GM18526 (cell line): ENCODE measurements at regions not wholly inside any gene's neighbourhood (a gene's known extent, or its start where the extent isn't known, plus 50 kb on each side); places are given as distances from the start of the nearest gene placed in this dataset.

Experiments used
- POLR2A ChIP-seq: IDR thresholded peaks from 3 replicates; pipeline ENCODE4 v1.6.1; 2011; ENCODE audit not compliant: insufficient read length; ENCODE audit errors: extremely low read depth

DNA sequence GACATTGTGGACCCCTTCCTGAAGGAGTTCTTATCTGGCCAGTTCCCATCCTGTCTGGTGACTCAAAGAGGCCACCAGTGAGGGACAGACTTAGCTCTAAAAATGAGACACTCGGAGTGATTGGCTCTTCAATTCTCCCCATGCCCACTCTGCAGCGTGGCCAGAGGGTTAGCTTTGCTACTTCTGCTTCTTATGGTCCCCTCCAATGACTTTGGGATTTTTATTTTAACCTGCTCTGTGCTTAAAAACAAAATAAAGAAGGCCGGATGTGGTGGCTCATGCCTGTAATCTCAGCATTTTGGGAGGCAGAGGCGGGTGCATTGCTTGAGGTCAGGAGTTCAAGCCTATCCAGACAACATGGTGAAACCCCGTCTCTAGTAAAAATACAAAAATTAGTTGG lies 573.0 kb upstream of the AUTS2 start:
- no peak for TF ChIP-seq POLR2A

DNA sequence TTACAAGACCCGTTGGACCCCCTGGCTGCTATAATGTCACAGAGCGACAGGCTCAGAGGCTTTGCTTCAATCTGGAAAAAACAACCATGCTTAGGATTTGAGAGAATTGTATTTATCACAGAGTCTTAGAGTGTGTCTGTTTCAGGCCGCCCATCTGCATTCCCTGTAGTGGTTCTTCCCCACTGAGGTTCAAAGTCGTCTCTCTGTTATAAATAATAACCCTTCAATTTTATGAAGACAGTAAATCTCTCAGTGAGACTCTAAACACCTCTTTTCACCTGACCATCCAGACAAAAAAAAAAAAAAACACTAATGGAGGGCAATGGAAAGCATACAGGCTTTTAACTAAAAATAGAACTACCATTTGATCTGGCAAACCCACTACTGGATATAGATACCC lies 565.4 kb upstream of the AUTS2 start:
- TF ChIP-seq POLR2A, result no peak

GRCh38 chr7:69035826-69036225 lies 562.4 kb upstream of the AUTS2 start:
- no peak for TF ChIP-seq POLR2A

DNA sequence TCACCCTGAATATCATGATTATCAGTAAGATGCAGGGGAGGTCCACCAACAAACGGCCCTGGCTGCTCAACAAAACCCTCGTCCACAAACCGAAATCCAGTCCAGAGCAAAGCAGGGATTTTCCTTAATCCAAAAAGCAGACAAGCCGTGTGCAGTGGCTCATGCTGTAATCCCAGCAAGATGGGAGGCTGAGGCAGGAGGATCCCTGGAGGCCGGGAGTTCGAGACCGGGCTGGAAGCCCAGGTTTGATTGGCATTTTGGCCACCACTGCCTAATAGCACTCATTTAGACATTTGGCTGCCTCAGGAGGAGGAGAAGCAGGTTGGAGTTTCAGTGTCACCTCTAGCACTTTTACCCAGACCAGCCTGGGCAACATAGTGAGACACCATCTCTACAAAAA lies 562.0 kb upstream of the AUTS2 start:
- no peak for TF ChIP-seq POLR2A

GRCh38 chr7:69038915-69039314 lies 559.4 kb upstream of the AUTS2 start:
- TF ChIP-seq POLR2A, result no peak

GRCh38 chr7:69042138-69042537 lies 556.1 kb upstream of the AUTS2 start:
- TF ChIP-seq POLR2A, result no peak

DNA sequence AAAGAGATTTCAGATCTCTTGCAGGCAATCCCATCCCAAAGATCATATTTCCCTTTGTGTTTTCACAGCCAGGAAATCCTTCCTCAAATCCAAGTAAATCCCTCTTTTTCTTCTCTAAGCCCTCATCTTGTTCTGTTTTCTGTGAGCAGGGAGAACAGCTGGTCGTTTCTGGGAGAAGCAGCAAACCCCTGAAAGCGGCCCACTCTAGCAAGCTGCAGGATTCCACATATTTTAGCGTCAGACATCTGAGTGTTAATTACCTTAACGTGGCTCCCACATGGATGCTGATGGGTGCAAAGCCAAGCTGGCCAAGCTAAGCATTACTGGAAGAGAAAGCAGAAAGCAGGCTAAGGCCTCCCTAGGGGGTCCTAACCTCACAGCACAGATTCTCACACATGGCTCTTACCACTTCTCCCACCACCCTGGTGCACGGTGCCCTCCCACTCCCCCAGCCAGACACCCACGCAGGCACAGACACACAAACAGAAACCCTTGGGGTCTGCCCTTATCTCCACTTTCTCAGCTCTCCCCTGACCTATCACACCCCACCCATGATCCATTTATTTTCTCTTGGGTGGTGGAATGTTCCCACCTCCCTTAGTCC lies 551.0 kb upstream of the AUTS2 start:
- TF ChIP-seq POLR2A, result no peak

DNA sequence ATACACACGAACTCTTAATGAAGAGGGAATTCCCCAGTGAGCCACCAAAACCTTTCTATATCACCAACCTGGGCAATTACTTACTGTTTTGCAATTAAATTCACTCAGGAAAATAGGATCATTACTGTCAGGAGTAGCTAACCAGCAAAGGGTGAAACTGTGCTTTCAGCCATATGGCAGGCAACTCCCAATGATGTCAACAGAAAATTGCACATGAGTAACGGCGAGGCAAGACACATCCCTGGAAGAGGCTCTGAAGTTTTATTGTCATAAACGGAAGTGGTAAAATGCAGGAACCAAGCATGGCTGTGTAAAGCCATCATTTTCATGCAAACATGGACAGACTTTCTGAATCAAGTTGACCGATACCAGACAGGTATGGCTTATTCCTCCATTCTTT lies 548.9 kb upstream of the AUTS2 start:
- TF ChIP-seq POLR2A, result no peak

- no peak for TF ChIP-seq POLR2A
Measured at GRCh38 chr7:69052447-69052846, 545.8 kb upstream of the AUTS2 start.

- TF ChIP-seq POLR2A, result no peak
Measured at GRCh38 chr7:69060516-69060915, 537.8 kb upstream of the AUTS2 start.

DNA sequence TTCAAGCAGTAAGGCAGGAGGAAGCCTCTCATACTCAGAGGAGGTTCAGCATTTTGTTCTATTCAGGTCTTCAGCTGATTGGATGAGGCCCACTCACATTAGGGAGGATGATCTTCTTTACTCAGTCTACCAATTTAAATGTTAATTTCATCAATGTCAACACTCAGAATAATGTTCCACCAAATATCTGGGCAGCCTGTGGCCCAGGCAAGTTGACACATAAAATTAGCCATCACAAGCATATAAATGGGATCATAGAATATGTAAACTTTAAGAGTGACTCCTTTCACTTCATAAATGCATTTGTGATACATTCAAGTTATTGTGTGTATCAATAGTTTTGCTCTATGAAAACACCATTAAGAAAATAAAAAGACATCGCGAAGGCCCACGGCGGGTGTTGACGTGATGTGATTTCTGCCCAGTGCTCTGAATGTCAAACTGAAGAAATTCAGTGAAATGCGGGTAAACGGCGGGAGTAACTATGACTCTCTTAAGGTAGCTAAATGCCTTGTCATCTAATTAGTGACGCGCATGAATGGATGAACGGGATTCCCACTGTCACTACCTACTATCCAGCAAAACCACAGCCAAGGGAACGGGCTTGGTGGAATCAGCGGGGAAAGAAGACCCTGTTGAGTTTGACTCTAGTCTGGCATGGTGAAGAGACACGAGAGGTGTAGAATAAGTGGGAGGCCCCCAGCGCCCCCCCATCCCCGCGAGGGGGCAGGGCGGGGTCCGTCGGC lies 536.1 kb upstream of the AUTS2 start:
- no peak for TF ChIP-seq POLR2A

DNA sequence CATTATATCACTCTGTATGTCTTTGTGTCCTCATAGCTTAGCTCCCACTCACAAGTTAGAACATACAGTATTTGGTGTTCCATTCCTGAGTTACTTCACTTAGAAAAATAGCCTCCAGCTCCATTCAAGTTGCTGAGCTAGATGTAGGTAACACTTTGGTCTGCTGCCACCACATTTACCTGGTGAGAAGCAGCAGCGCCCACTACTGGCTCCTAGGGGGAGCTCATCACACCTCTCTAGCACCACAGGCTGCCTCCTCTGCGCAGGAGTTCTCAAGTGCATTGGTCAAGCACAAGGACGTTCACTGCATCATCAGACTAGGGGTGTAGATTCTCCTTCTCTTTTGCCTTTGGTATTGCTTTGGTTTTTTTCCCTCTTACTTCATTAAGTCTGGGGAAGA lies 530.9 kb upstream of the AUTS2 start:
- no peak for TF ChIP-seq POLR2A

DNA sequence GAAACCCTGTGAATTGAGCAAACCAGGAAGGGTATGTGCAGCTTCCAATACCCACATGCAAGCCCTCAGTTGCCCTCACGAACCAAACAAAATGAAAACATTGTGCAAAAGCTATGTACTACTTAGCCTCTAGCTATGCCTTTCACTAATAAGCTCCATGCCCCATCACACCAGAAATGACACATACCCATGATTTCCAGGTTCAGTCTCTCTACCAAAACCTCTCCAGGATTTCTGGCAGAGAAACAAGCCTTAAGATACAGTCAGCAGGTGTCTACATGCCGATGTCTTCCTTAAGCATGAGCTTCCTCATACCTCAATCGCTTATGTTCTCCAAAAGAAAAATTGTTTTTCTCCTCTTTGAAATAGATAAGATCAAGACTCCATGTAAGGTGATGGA lies 527.8 kb upstream of the AUTS2 start:
- no peak for TF ChIP-seq POLR2A

GRCh38 chr7:69076566-69076965 lies 521.7 kb upstream of the AUTS2 start:
- TF ChIP-seq POLR2A, result no peak

GRCh38 chr7:69078997-69079769 lies 519.1 kb upstream of the AUTS2 start:
- TF ChIP-seq POLR2A, result no peak

DNA sequence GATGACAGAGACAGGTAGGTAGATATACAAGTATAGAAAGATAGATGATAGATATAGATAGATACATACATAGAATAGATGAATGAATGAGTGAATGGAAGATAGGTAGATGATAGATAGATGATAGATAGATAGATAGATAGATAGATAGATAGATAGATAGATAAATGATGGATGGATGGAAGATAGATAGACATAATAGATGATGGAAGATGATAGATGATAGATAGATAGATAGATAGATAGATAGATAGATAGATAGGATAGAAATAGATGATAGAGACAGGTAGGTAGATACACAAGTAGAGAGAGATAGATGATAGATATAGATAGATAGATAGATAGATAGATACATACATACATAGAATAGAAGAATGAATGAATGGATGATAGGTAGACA lies 510.1 kb upstream of the AUTS2 start:
- TF ChIP-seq POLR2A, result no peak

DNA sequence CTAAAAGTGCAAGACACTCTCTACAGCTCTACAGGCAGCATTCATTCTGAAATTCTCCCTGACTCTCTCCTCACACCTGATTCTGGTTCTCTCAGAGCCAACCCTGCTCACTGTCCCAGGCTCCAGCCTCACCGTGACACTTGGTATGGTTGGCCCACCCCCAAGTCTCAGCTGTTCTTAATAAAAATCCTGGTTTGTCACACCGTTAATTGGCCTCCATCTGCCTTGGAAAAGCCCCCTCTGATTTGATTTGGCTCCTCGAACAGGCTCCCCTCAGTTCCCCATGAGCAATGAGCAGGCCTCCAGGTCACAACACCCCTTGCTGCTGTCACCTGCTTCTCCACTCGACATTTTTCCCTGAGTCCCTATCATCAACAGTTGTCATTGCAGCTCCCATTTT lies 507.3 kb upstream of the AUTS2 start:
- no peak for TF ChIP-seq POLR2A

DNA sequence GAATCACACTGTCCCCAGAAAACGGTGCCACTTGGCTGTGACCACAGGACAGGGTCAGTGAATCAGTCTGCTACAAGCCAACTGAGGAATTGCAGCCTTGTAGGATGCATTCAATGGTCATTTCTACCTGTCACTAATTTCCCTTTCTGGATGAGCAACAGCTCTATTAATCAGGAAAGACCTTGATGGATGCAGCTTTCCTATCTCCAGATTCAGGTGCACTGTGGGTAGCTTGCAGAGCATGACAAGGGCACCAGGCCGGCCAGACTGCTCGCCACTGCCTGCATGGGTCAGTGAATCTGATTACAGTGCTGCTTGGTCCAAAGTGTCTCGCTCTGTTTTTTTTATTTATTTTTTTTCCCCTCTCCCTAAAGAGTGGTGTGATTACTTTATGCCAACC lies 506.8 kb upstream of the AUTS2 start:
- TF ChIP-seq POLR2A, result no peak
